NB4 (cell line): ENCODE measurements at regions not wholly inside any gene's neighbourhood (a gene's known extent, or its start where the extent isn't known, plus 50 kb on each side); places are given as distances from the start of the nearest gene placed in this dataset.

Experiments
- CTCF ChIP-seq: IDR thresholded peaks from one replicate; pipeline ENCODE4 v1.5.1; 2012; ENCODE audit warnings: low read depth, low read length
- MAX ChIP-seq: IDR thresholded peaks from 2 replicates; pipeline ENCODE4 v1.6.1; 2011; ENCODE audit warnings: low read depth, low read length
- MYC ChIP-seq: IDR thresholded peaks from 2 replicates; pipeline ENCODE4 v1.6.1; 2011; ENCODE audit warnings: low read depth, low read length

- no peak for TF ChIP-seq CTCF
- TF ChIP-seq MAX = no peak
- no peak for TF ChIP-seq MYC
Observed at GRCh38 chr19:29420482-29421195, 105.2 kb upstream of the VSTM2B start.
